Keratinocyte (primary cell): ENCODE measurements at regions not wholly inside any gene's neighbourhood (a gene's known extent, or its start where the extent isn't known, plus 50 kb on each side); places are given as distances from the start of the nearest gene placed in this dataset.

Experiments used
- EZH2 ChIP-seq: IDR thresholded peaks from one replicate; pipeline ENCODE4 v1.6.1; 2012; ENCODE audit warnings: inconsistent platforms, mild to moderate bottlenecking, low read length, moderate library complexity
- TF ChIP-seq, protein P1 (sequence below), 3 experiments: IDR thresholded peaks in 1 of 3; conservative IDR thresholded peaks in 1 of 3; optimal IDR thresholded peaks in 1 of 3; 2 replicates in 2 of 3; 3 replicates in 1 of 3; pipeline versions ENCODE3 to v1.5.1; 2011; ENCODE audit warnings: low read length in 3 of 3, mild to moderate bottlenecking in 3 of 3, moderate library complexity in 2 of 3, control low read depth in 1 of 3, inconsistent platforms in 1 of 3; ENCODE audit not compliant: insufficient read depth in 2 of 3; ENCODE audit errors: extremely low read depth in 1 of 3

DNA sequence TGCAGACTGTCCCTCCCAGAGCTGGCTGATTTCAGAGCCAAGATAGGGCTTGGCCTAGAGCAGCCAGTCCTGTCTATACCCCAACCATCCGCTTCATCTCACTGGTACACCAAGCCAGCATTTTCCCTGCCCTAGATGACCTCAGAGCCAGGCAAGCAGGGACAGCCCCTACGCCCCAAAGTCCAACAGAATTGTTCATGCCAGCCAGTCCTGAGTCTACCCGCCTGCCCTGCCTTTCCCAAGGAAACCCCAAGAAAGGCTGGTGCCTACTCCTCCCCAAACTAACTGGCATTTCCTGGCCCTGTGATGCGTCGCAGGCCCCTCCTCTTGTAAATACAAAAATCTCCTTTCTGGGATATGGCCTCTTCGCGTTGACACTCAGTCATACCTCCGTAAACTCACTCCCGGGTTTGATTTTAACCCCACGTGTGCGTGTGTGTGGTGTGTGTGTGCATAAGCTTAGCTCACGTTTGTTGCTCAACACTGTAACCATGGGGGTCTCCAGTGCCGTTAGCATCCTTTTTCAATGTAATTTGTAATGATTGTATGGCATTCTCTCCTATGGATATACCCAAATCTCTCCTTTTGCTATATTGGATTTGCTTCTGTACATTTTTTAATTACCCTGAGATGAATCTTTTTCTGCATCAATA lies 75.3 kb downstream of the SIK1 start:
- TF ChIP-seq, protein P1, sequence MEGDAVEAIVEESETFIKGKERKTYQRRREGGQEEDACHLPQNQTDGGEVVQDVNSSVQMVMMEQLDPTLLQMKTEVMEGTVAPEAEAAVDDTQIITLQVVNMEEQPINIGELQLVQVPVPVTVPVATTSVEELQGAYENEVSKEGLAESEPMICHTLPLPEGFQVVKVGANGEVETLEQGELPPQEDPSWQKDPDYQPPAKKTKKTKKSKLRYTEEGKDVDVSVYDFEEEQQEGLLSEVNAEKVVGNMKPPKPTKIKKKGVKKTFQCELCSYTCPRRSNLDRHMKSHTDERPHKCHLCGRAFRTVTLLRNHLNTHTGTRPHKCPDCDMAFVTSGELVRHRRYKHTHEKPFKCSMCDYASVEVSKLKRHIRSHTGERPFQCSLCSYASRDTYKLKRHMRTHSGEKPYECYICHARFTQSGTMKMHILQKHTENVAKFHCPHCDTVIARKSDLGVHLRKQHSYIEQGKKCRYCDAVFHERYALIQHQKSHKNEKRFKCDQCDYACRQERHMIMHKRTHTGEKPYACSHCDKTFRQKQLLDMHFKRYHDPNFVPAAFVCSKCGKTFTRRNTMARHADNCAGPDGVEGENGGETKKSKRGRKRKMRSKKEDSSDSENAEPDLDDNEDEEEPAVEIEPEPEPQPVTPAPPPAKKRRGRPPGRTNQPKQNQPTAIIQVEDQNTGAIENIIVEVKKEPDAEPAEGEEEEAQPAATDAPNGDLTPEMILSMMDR (optimal IDR thresholded peaks at IDR 0.05 in 1 of 3, IDR thresholded peaks at IDR 0.05 in 1 of 3, conservative IDR thresholded peaks at IDR 0.05 in 1 of 3; ENCODE audit: extremely low read depth in 1 of 3, insufficient read depth in 2 of 3, low read length in 3 of 3) = no peak
- no peak for TF ChIP-seq EZH2
